GM18868 (cell line): ENCODE measurements at regions not wholly inside any gene's neighbourhood (a gene's known extent, or its start where the extent isn't known, plus 50 kb on each side); places are given as distances from the start of the nearest gene placed in this dataset.
"Not testable (repeated sequence)": the region's sequence is repeated elsewhere in the genome, so short reads cannot be mapped to it uniquely, and the experiment has no call there.

Experiments
- ATAC-seq: cut with Tn5 transposase; IDR thresholded peaks from one replicate; pipeline ENCODE4 v1.9.1; 2021; ENCODE audit warnings: mild to moderate bottlenecking, moderate library complexity; ENCODE audit not compliant: unreplicated experiment

- no peak for ATAC-seq
Measured at GRCh38 chr2:189231719-189232323, 52.3 kb upstream of the COL5A2 start.

- peak; percentile 91 for ATAC-seq
Measured at GRCh38 chr2:189232759-189233406, 53.3 kb upstream of the COL5A2 start.

GRCh38 chr2:189233527-189233926 lies 54.0 kb upstream of the COL5A2 start:
- ATAC-seq = no peak

GRCh38 chr2:189234991-189235390 lies 55.4 kb upstream of the COL5A2 start:
- no peak for ATAC-seq

GRCh38 chr2:189236066-189236465 lies 56.5 kb upstream of the COL5A2 start:
- no peak for ATAC-seq

GRCh38 chr2:189238903-189239302 lies 59.3 kb upstream of the COL5A2 start:
- no peak for ATAC-seq

GRCh38 chr2:189243843-189244242 lies 64.3 kb upstream of the COL5A2 start:
- ATAC-seq = not testable (repeated sequence)

- no peak for ATAC-seq
Measured at GRCh38 chr2:189247276-189247675, 67.7 kb upstream of the COL5A2 start.

- no peak for ATAC-seq
Measured at GRCh38 chr2:189248141-189248540, 68.6 kb upstream of the COL5A2 start.

GRCh38 chr2:189249171-189249570 lies 69.6 kb upstream of the COL5A2 start:
- no peak for ATAC-seq

- no peak for ATAC-seq
Measured at GRCh38 chr2:189249901-189250300, 70.3 kb upstream of the COL5A2 start.

- ATAC-seq = no peak
Measured at GRCh38 chr2:189252991-189253675, 73.6 kb upstream of the COL5A2 start.

GRCh38 chr2:189253836-189254235 lies 74.3 kb upstream of the COL5A2 start:
- ATAC-seq = no peak

GRCh38 chr2:189254268-189254883 lies 74.8 kb upstream of the COL5A2 start:
- peak; percentile 39 for ATAC-seq

- ATAC-seq = no peak
Measured at GRCh38 chr2:189255711-189256110, 76.2 kb upstream of the COL5A2 start.

GRCh38 chr2:189258616-189259365 lies 79.2 kb upstream of the COL5A2 start:
- ATAC-seq = no peak

GRCh38 chr2:189260361-189260814 lies 80.8 kb upstream of the COL5A2 start:
- ATAC-seq = peak; percentile 90

GRCh38 chr2:189261431-189261841 lies 81.9 kb upstream of the COL5A2 start:
- no peak for ATAC-seq

GRCh38 chr2:189261916-189262315 lies 82.4 kb upstream of the COL5A2 start:
- no peak for ATAC-seq

GRCh38 chr2:189265696-189266320 lies 86.2 kb upstream of the COL5A2 start:
- ATAC-seq = no peak
